GM04503 (cell line): ENCODE measurements at regions not wholly inside any gene's neighbourhood (a gene's known extent, or its start where the extent isn't known, plus 50 kb on each side); places are given as distances from the start of the nearest gene placed in this dataset.
"Not testable (repeated sequence)": the region's sequence is repeated elsewhere in the genome, so short reads cannot be mapped to it uniquely, and the experiment has no call there.

Source experiments
- DNase-seq: peaks from one replicate; pipeline ENCODE4 v3.0.0-alpha.2; 2012; ENCODE audit warnings: low read depth

DNA sequence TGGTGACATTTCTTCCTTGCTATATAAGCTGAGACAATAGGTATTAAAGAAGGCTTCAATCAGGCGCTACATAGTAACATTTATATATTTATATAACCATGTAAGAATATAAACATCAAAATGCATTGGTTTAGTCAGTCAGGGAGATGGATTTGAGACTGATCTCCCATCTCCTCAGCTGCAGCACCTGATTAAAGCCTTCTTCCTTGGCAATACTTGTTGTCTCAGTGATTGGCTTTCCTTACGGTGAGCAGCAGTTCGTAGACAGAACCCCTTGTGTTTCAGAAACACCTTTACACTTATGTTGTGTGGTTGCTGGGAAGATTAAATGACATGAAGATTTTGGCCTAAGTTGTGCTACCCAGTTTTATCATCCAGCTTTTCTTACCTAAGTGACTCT, 323.3 kb upstream of the DUSP10 start:
- DNase-seq, result no peak

DNA sequence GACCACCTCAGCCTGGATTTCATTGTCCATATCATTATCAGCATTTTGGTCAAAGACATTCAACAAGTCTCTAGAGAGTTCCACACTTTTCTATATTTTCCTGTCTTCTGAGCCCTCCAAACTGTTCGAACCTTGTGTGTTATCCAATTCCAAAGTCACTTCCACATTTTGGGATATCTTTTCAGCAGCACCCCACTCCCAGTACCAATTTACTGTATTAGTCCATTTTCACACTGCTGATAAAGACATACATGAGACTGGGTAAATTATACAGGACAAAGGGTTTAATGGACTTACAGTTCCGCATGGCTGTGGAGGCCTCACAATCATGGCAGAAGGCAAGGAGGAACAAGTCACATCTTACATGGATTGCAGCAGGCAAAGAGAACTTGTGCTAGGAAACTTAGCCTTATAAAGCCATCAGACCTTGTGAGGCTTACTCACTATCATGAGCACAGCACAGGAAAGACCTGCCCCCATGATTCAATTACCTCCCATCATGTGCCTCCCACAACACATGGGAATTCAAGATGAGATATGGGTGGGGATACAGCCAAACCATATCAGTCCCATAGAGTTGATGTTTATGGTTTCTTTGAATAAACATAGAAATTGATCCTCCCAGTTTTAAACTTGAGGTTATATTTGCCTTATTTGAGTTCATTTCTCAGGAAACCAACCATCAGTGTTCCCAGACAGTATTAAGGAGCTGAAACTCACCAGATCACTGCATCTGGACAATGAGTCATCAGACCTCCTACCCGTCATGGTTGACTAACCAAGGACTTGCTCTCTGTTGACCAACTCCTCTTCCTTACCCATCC, 322.7 kb upstream of the DUSP10 start:
- DNase-seq, result no peak

DNA sequence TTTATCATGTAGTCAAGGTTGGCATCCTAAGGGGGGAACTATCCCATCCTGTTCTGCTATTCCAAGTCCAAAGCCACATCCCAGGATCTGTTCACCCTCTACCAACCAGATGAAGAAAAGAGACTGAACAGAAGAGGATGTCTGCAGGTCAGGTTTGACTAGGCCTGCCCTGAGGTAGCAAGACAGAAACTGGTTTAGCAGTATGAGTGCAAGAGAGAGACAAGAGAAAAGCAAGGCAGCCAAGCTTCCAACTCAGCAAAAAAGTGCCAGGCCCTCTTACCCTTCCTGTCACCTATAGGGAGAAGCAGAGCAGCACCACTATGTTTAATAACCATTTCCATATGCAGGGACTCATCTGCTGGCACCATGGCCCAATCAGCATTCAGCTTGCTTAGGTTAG, 320.8 kb upstream of the DUSP10 start:
- DNase-seq, result no peak

DNA sequence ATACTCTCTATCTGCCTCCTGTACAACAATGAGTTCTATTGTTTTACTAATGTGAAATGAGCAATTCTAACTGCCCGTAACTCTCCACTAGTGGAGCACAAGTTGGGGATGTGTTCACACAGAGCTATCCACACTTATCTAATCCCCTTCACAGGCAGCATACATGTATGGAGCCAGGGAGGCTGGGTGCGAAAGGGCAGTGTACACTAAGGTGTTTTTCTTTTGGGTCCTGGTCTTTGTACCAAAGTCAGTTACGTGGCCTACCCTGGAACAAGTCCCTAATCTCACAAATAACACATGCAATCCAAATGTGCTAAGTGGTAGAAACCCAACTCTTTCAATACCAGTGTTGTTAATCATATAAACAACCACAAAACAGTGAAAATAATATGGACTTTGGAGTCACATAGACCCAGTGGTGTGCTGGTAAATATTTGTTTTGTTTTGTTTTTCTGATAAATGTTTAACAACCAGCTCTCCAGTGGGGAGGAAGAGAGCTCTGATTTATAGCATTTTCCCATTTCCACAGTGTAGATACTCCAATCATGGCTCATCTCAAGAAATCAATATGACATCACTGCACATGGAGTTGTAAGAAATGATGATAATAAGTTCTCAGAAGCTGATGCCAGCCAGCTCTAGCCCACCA, 319.9 kb upstream of the DUSP10 start:
- no peak for DNase-seq

DNA sequence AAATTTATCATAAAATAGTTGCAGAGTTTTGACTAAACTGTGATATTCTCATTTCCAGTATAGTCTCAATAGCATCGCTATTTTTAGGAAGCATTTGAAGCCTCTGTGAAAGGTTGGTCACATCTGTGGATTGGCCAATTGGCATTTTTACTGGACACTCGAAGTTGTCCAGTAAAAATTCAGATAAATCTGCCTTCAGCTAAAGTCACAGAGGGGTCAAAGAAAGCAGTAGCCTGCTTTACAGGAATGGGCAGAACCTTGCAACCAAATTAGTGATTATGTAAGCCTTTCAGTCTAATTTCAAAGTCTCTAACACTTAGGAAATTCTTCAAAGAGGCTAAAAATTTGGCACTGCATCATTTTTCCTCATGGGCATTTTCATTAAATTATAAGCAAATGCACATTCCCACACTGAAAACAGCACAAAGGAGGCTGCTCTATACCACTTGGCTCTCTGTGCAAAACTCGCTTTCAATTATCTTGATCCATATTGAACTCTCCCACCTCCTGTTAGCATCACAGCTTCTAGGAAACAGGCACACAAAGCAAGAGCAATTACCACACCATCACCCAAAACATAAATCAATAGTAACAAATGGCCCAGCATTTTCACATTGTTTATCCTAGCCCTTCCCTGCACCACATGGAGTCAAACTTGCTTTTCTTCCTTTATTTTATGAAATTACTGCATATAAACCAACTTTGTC, 318.5 kb upstream of the DUSP10 start:
- no peak for DNase-seq

DNA sequence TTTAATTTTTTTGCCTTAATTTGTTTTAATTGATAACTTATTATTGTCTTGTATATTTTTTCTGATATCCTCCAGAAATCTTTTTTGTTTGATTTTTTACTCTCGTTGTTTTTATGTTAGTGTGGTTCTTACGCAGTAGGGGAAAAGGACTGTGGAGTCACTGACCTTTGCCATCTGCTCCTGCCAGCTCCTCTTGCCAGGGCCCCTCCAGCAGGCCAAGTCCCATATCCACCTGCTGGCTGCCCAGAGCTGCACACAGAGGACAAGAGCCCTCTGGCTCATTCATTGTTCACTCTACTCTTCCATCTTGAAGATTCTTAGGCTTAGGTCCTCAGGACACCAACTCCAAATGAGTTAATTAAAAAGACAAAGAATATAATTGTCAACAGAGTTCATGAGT, 316.4 kb upstream of the DUSP10 start:
- no peak for DNase-seq

DNA sequence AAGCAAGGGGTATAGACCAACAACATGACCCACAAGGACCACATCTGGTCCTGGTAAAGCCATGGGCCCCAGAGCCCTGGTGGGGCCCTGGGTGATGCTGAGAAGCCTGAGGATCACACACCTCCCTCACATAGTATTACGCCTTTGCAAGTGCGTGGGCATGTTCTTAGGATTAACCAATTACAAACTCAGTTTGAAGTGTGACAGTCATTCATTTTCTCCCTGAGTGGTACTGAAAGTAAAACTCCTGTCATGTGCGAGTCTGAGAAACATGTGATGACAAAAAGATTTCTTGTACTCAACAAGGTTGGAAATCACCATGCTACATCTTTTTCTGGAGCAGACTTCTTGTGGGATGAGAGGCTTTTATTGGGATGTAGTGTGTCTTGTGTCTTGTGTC, 315.3 kb upstream of the DUSP10 start:
- no peak for DNase-seq

DNA sequence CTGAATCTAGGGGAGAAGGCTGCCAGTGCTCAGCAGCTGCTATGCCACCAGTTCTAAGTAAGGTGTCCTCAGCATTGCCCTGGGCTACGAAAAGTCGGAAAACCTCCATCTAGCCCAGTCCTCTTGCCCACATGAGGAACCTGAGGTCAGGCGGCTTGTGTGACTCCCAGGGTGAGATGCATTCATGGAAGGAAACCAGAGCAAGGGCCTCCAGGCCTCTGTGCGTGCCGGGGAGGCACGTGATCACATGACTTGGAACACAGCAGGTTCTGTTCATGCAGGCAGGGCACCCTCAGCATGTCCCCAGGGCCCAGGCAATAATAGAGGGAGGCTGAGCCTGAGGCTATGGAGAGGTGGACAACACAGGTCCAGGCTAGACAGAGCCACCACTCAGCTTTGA, 312.5 kb upstream of the DUSP10 start:
- no peak for DNase-seq

DNA sequence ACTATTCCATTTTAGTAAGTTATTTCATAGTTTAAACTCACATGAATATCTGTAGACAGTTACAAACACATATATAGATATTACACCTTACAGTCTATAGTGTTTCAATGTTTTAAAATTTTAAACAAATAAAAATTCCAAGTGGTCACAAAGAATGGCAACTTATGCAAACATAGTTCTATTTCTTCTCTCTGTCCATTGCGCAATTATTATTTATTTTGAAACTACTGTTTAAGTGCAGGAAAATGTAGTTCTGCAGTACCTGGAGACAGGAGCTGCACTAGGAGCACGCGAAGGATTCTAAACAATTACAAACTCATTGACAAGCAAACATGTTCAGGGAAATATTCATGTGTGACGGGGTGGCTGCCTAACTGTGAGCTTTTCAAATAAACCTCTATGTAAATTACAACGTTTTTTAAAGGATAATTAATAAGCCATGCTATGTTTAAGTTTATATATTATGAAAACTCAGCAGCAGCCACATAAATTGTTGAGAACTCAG, 312.0 kb upstream of the DUSP10 start:
- no peak for DNase-seq

DNA sequence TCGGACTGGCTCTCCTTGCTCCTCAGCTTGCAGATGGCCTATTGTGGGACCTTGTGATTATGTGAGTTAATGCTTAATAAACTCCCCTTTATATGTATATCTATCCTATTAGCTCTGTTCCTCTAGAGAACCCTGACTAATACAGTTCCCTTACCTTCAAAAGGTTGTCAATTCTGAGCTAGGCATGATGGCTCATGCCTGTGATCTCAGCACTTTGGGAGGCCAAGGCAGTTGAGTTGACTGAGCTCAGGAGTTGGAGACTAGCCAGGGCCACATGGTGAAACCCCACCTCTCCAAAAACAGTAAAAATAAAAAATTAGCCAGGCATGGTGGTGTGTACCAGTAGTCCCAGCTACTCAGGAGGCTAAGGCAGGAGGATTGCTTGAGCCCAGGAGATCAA, 309.4 kb upstream of the DUSP10 start:
- not testable (repeated sequence) for DNase-seq

DNA sequence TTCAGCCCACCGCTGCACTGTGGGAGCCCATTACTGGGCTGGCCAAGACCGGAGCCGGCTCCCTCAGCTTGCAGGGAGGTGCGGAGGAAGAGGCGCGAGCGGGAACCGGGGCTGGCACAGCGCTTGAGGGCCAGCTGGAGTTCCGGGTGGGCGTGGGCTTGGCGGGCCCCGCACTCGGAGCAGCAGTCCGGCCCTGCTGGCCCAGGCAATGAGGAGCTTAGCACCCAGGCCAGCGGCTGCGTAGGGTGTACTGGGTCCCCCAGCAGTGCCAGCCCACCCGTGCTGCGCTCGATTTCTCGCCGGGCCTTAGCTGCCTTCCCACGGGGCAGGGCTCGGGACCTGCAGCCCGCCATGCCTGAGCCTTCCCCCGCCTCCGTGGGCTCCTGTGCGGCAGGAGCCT, 307.8 kb upstream of the DUSP10 start:
- DNase-seq, result not testable (repeated sequence)

DNA sequence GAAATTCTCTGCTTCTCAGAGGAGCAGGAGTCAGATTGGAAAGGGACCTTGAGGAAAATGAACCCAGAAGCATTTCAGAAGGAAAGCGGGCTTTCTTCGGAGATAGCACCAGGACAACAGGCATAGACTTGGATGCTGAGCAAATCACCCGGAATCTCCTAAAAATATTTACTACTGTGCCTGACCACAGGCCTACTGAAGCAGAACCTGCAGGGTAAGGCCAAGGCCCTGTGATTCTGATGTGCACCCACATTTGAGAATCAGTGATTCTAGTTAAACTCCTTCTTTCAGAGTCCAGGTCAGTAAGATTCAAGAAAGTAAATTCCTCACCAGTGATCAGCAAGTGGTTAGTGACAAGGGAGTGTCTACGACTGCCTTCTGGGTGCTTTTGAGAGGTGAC, 307.3 kb upstream of the DUSP10 start:
- no peak for DNase-seq

DNA sequence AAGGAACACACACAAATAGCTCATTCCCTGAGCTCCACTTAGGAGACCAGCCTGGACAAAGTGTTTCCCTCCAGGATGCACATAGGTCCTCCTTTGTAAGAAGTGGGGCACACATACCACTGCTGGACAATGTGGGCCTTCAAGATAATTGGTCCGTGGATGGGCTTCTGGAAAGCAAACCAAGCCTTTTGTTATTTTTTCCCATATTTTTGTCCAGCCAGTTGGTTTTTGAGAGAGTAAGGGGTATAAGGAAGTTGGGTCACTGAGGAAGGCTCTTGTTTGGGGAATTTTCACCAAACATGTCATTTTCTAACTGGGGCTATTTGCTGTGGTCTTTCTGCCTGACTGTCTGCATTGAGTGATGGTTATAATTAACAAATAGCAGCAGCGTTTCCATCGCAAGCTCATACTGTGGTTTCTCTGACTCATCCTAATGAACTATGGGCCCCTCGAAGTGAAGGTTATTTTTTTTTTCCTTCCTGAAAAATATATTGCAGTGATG, 306.3 kb upstream of the DUSP10 start:
- no peak for DNase-seq

DNA sequence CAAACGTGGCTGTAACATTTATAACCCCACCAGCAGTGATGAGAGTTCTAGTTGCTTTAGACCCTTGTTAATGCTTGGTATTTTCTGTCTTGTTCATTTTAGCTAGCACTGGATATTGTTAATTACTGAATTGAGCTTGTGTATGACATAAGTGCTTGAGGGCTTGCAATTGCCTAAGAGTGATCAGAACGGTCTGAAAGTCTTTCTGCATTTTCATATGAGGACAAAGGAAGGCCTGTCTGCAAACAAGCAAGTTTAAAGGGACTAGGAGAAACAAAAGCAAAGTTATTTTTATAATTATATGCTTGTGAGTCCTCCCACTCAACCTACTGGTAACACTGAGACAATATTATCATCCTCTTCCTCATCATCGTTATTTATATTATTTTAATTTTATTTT, 305.5 kb upstream of the DUSP10 start:
- no peak for DNase-seq

DNA sequence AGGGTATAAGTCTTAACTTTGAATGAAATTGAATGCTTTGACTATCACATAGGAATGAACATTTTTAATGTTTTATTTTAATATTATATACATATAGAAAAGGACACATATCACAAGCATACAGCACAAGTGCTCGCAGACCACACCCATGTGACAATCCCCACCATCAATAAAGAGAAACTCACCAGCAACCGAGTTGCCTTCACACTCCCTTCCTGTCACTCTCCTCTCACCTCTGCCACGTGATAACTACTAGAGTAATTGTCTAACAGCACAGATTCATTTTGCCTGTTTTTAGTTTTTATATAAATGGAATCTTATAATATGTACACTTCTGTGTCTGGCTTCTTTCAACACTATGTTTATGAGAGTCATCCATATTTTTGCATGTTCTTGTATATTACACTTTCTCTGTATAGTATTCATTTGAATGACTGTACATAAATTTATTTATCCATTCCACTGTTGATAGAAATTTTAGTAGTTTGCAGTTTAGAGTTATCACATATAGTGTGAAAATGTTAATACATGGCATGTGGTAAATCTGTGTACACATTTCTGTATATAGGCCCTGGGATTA, 304.9 kb upstream of the DUSP10 start:
- DNase-seq, result no peak

DNA sequence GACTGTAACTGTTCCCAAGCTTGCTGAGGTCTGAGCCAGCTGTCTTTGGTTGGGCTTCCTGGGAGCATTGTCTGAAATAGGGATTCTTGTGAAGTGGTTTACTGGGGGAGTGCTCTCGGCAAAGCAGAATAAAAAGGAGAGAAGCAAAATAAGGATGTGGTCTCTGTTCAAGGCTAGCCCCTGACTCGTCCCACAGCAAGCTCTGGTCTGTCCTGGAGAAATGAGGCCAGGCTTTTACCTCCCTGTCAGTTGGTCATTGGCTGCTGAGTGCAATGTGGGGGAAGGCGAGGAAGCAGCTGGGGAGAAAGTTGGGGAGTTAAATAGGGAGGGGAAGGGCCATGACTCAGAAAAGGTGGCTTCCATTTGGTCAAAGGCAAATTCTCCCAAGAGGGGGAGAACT, 303.9 kb upstream of the DUSP10 start:
- DNase-seq, result no peak

DNA sequence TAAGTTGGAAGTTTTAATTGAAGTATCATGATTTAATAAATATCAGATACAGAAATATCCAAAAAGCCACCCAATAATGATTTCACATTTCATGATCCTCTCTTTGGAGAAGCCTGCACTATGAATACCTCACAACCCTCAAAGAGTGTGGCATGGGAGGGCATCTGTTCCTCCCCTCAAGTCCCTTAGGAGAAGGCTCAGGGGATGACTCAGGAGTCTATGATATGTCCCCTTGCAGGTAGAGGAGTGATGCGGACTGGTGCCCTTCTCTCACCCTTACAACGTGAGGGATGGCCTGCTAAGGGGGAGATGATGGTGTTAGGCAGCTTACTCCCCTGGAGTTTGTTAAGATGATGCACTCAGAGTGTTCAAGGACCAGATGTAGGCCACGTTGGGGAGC, 303.3 kb upstream of the DUSP10 start:
- DNase-seq, result no peak

DNA sequence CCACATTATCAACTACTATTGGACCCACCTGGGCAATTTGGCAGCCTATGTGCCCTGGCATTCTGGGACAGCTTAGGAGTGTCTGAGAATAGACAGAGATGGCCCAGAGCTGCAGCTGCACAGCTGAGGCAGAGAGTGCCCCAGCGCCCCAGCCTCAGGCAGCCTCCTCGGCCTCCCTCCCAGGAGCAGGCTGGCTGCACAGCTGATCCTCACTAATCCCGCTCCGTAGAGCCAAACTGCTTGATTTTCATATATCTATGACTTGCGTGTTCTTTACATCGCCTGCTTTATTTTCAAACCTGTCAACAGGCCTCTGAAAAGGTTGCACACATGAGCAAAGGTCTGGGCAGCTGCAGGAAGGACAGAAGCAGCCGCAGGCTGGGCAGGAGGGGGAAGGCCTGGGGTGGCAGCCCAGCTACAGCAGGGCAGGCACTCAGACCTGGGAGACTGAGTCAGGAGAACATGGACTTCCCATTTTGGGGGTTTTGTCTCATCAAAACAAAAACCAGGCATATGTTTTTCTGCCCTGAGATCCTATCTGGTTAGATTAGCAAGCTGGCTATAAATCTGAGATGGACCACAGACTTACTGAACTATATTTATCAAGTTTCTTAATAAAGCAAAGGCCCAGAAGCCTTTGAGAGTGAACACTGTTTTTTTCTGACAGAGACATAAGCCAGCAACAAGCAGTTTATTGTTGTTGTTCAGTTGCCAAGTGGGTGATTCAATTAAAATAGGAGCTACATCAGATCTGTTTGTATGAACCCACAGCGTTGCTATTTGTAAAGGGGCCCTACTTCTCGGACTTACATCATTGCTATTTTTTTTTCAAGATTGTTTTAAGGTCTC, 301.8 kb upstream of the DUSP10 start:
- DNase-seq, result peak; percentile 93

DNA sequence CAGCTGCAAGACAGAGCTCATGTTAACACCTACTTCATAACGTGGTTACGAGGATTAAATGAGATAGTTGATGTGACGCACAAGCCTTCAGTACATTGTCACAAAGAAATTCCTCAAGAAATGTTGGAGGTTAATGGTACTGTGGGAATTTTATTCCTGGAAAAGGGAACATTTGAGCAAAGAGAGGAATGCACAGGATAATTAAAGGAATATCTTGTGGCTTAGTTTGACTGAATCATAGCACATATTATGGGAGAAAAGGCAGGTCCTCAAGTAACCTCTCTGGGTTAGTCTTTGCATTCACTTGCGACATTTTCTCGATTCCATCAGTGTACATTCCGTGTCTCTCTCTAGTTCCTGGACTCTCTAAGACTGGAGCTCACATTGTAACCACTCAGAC, 300.2 kb upstream of the DUSP10 start:
- peak; percentile 70 for DNase-seq

DNA sequence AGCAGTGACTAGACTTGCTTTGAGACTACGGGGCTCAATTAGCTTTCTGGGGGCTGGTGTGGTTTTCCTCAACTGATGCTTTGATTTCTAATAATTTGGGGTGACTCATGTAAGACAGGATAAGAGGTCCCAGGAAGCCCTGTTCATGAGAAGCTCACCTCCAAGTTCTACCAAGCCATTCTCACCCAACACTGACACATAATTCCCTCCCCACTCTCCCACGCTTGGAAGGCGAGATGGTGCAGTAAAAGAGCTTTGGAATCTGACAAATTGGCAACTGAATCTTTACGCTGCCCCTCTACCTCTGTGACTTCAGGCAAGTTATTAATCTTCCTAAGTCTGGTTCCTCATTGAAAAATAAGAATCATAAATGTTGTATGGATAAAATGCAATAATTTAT, 299.1 kb upstream of the DUSP10 start:
- no peak for DNase-seq

DNA sequence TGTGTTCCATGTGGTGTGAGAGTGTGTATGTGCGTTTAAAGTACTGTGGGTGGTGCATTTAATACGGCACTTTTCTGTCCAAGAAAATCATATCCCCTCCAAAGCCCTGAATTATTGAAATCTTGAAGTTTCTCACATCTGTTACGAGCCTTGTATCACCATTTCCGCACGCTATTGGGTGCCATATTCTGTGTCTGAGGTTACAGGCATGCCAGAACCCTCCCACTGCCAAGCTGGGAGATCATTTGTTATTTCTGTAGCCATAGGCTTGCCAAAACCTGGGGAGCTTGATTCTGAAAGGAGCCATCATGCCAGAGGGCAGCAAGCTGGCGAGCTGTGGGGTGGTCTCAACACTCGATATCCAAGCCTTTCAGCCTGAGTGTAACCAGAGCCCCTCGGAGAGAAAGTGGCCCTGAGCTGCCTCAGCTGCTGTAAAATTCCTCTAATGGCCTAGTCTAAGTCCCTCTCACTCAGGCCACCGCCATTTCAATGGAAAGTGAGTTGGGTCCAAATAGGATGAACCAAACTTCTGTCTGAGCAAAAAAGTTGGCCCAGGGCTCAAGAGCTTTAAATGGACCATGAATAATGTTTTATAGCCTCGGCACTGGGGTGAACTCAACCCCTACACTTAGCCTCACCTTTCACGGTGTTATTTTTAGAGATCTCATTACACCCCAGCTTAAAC, 298.4 kb upstream of the DUSP10 start:
- DNase-seq, result no peak
